ENCODE measurements at regions not wholly inside any gene's neighbourhood (a gene's known extent, or its start where the extent isn't known, plus 50 kb on each side); places are given as distances from the start of the nearest gene placed in this dataset.

DNA sequence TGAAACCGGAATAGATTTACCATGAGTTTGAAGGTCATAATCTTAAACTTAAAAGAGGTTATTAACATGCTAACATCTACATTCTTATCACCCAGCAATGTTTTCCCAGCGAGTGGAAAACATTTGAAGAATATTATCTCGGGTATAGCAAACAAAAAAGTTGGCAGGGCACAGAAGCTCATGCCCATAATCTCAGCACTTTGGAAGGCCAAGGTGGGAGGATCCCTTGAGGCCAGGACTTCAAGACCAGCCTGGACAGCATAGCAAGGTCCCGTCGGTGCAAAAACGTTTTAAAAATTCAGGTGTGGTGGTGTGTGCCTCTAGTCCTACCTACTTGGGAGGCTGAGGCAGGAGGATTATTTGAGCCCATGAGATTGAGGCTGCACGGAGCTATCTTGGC lies 213.5 kb downstream of the MANEA start:
- WGBS, 4 donors = 66 to 76% (median 71%) methylated on average over 7 of the region's 7 CpGs
- TF ChIP-seq POLR2A (IDR thresholded peaks at IDR 0.05) = no peak
- TF ChIP-seq, protein P1, sequence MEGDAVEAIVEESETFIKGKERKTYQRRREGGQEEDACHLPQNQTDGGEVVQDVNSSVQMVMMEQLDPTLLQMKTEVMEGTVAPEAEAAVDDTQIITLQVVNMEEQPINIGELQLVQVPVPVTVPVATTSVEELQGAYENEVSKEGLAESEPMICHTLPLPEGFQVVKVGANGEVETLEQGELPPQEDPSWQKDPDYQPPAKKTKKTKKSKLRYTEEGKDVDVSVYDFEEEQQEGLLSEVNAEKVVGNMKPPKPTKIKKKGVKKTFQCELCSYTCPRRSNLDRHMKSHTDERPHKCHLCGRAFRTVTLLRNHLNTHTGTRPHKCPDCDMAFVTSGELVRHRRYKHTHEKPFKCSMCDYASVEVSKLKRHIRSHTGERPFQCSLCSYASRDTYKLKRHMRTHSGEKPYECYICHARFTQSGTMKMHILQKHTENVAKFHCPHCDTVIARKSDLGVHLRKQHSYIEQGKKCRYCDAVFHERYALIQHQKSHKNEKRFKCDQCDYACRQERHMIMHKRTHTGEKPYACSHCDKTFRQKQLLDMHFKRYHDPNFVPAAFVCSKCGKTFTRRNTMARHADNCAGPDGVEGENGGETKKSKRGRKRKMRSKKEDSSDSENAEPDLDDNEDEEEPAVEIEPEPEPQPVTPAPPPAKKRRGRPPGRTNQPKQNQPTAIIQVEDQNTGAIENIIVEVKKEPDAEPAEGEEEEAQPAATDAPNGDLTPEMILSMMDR (IDR thresholded peaks at IDR 0.05) = no peak
- ATAC-seq (no peak), DNase-seq (no peak)
- H3K27ac ChIP-seq = no peak overlapping the region
- no peaks in the 10 kb centered on the region for H3K4me1 ChIP-seq
- H3K9me3 ChIP-seq = peaks cover 0 to 8% (median 0%) of the 10 kb centered on the region in 12 donors
- intact Hi-C loops (cut with DNase I) = no loop called here
- H3K27me3 ChIP-seq = no peaks in the 10 kb centered on the region
- H3K36me3 ChIP-seq = no peaks in the 10 kb centered on the region
- H3K4me3 ChIP-seq = no peak overlapping the region

GRCh38 chr6:95794749-95795148 lies 217.4 kb downstream of the MANEA start:
- Histone ChIP-seq H3K9me3 (peaks cover 0 to 8% (median 0%) of the 10 kb centered on the region in 12 donors), H3K4me1 (no peaks in the 10 kb centered on the region), H3K27ac (no peak overlapping the region), H3K4me3 (no peak overlapping the region), H3K27me3 (no peaks in the 10 kb centered on the region), H3K36me3 (no peaks in the 10 kb centered on the region)
- no peak for ATAC-seq
- no peak for DNase-seq
- TF ChIP-seq, protein P1 (IDR thresholded peaks at IDR 0.05) = no peak
- no peak for TF ChIP-seq POLR2A (IDR thresholded peaks at IDR 0.05)
- intact Hi-C loops (cut with DNase I) = no loop called here

GRCh38 chr6:95795927-95796326 lies 218.6 kb downstream of the MANEA start:
- Histone ChIP-seq H3K4me1 (no peaks in the 10 kb centered on the region), H3K9me3 (peaks cover 0 to 8% (median 0%) of the 10 kb centered on the region in 12 donors), H3K4me3 (no peak overlapping the region), H3K36me3 (no peaks in the 10 kb centered on the region), H3K27me3 (no peaks in the 10 kb centered on the region), H3K27ac (no peak overlapping the region)
- ATAC-seq (no peak), DNase-seq (no peak)
- intact Hi-C loops (cut with DNase I) = no loop called here
- no peak for TF ChIP-seq POLR2A (IDR thresholded peaks at IDR 0.05)
- TF ChIP-seq, protein P1 (IDR thresholded peaks at IDR 0.05) = no peak

- WGBS, 4 donors = 83 to 90% (median 87%) methylated on average over 2 of the region's 2 CpGs
- Histone ChIP-seq H3K27me3 (no peaks in the 10 kb centered on the region), H3K4me1 (no peaks in the 10 kb centered on the region), H3K27ac (no peak overlapping the region), H3K9me3 (peaks cover 0 to 8% (median 0%) of the 10 kb centered on the region in 12 donors), H3K4me3 (no peak overlapping the region), H3K36me3 (no peaks in the 10 kb centered on the region)
- no peak for TF ChIP-seq POLR2A (IDR thresholded peaks at IDR 0.05)
- TF ChIP-seq, protein P1 (IDR thresholded peaks at IDR 0.05) = no peak
- DNase-seq (no peak), ATAC-seq (no peak)
- intact Hi-C loops (cut with DNase I) = no loop called here
These were observed 218.7 kb upstream of the FUT9 start for GRCh38 chr6:95797054-95797453.

Measured in heart left ventricle (tissue), 16 donors.